ENCODE measurements at regions not wholly inside any gene's neighbourhood (a gene's known extent, or its start where the extent isn't known, plus 50 kb on each side); places are given as distances from the start of the nearest gene placed in this dataset.

DNA sequence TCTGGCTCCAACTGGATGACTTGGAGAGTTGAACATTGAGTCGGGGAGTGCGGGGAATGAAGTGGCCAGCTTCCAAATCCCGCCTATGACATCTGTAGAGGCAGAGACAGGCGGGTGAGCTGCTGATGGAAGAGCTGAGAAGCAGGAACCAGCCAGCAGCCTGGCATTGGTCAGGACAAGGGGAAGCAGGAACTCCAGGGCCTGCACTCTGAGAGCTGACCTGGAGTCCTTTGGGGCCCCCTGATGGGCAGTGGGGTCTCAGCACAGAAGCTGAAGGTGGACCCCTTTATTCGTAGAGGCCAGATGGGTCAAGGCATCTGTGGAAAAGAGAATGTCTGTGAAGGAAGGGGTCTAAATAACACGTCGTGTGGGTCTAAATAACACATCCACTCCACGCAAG lies 57.0 kb downstream of the SEC61G start:
- Histone ChIP-seq H3K4me3 (no peak overlapping the region), H3K27me3 (no peaks in the 10 kb centered on the region), H3K36me3 (no peaks in the 10 kb centered on the region), H3K9me3 (no peaks in the 10 kb centered on the region)
- no peak for DNase-seq

DNA sequence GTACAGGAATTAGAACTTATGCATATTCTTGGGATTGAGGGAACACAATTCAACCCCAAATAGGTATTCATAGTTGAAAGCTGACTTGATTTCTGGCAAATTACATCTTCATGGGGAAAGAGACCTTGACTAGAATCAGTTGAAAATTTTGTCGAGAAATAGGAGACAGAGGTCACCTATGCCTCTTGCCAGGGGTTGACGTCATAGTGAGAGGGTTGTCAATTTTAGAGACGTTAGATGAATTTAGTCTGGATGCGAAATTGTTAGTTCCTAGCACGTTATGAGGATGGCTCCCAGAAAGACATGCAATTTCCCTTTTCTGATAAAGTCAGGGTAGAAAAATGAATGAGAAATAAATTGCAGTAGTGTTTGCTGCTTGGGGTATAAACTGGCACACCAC lies 59.3 kb downstream of the SEC61G start:
- no peak for DNase-seq
- no peaks in the 10 kb centered on the region for H3K27me3 ChIP-seq
- H3K4me3 ChIP-seq, result no peak overlapping the region
- H3K36me3 ChIP-seq, result no peaks in the 10 kb centered on the region
- no peaks in the 10 kb centered on the region for H3K9me3 ChIP-seq

DNA sequence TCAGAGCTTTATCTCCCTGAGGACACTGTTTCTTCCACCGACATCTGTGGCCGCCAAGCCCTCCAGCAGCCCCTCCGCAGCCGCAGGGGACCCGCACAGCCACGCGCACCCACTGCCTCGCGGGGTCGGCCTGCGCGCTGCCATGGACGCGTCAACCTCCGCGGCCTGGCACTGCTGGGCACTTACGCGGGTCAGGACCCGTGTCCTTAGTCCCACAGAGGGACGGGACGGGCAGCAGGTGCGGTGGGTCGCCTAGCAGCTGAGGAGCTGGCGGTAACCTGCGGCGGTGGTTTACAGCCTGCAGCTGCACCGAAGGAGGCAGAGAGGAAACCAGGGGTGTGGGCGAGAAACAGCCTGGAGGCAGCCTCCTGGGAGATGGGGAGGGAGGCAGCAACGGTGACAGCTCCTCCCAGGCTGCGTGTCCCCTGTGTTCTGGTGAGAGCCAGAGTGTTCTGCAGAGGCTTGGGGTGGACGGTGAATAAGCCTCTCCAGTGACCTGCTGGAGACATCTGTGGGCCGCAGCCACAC lies 61.3 kb downstream of the SEC61G start:
- no peak for DNase-seq

DNA sequence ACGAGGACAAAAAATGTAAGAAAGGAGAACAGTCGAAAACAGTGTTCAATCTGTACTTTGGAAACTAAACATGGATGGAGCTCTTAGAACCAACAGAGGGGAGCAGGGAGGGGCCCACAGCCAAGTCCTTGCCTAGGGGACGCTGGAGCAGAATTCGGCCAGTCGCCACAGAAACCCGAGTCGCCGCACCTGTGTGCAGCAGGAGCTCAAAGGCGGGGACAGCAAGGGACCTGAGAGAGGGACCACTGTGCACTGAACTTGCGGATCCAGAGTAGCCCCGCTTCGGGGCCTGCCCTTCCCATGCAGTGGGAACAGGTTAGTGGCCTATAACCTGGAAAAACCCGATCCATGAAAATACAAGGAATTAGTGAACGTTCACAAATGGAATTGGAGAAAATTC lies 68.1 kb downstream of the SEC61G start:
- Histone ChIP-seq H3K9me3 (no peaks in the 10 kb centered on the region), H3K27me3 (no peaks in the 10 kb centered on the region; the same call in 1 of the 2 replicates), H3K36me3 (no peaks in the 10 kb centered on the region), H3K4me3 (no peak overlapping the region)
- DNase-seq, result no peak

More for the DNA sequence above, 61.3 kb downstream of the SEC61G start:
- Histone ChIP-seq H3K9me3 (no peaks in the 10 kb centered on the region), H3K27me3 (no peaks in the 10 kb centered on the region; the same call in 1 of the 2 replicates), H3K36me3 (no peaks in the 10 kb centered on the region), H3K4me3 (no peak overlapping the region)

DNA sequence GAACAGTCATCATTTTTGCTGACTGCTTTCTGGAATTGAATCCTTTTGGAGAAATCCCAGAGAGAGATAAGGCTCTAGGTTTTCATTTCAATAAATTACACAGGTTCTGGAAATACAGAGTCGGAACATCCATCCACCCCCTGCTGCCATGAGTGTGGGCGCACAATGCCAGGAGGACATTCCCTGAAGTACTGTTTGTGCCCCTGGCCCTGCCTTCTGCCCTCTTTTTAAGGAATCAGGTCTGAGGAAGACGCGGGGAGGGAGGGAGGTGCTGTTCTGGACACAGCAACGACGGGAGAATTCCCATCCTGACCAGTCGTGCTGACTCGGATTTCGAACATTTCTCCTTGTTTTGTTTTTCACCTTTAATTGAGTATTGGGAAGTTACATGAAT lies 69.0 kb downstream of the SEC61G start:
- Histone ChIP-seq H3K36me3 (no peaks in the 10 kb centered on the region), H3K27me3 (no peaks in the 10 kb centered on the region; the same call in 1 of the 2 replicates), H3K9me3 (no peaks in the 10 kb centered on the region), H3K4me3 (no peak overlapping the region)
- DNase-seq, result no peak

DNA sequence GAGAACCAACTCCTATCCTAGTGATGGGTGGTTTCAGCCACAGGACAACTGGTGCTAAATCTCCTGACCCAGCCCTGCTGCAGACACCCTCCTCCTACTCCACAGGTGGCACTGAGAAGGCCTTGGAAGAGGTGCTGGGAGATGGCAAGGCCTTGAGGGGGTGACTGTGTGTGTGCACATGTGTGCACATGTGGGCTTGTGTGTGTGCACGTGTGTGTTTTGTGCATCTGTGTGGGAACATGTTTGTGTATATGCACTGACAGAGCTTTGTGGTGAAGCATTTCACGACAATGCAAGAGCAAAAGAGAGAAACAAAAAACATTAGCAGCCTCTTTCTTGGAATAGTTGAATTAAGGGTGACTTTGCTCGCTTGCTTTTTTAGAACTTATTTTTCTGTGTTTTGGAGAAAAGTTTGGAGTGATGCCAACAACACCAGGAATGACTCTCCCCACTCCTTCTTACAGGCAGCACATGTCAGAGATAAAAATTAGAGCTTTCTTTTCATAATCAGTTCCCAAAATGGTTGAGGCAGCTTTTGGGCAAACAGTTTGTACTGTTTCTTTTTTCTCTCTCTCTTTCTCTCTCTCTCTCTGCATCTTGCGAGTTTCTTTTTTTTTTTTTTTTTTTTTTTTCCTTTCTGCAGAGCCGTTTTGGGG lies 69.5 kb downstream of the SEC61G start:
- H3K4me3 ChIP-seq, result no peak overlapping the region
- no peaks in the 10 kb centered on the region for H3K9me3 ChIP-seq
- no peak for DNase-seq
- no peaks in the 10 kb centered on the region; the same call in 1 of the 2 replicates for H3K27me3 ChIP-seq
- no peaks in the 10 kb centered on the region for H3K36me3 ChIP-seq

DNA sequence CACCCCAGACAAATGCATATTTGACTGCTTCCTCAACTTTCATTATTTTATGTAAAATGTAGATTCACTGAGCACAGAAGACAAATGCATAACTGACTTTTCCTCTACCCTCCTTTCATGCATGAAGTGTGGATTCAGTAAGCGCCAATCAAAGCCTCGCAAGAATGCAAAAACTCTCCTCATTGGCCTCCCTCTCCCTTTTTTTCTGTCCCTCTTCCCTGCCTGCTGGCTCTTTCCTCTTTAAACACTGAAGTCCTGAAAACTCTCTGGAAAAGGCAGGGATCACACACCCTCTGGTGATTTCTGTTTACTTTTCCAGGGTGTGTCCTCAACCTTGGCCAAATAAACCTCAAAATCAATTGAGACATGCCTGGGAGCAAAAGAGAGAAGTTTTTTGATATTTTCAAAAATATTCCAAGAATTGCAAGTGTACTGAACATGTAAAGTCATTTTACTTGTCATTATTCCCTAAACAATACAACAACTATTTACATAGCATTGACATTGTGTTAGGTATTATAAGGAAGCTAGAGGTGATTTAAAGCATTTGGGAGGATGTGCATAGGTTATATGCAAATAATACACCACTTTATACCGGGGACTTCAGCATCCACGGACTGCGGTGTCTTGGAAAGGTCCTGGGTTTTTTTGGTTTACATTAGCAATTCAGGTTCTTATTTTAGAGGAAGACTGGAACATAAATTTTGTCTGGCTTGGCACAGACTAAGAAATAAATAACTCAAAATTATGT lies 71.4 kb downstream of the SEC61G start:
- H3K4me3 ChIP-seq, result no peak overlapping the region
- H3K27me3 ChIP-seq, result no peaks in the 10 kb centered on the region; the same call in 1 of the 2 replicates
- no peak for DNase-seq
- no peaks in the 10 kb centered on the region for H3K36me3 ChIP-seq
- no peaks in the 10 kb centered on the region for H3K9me3 ChIP-seq

DNA sequence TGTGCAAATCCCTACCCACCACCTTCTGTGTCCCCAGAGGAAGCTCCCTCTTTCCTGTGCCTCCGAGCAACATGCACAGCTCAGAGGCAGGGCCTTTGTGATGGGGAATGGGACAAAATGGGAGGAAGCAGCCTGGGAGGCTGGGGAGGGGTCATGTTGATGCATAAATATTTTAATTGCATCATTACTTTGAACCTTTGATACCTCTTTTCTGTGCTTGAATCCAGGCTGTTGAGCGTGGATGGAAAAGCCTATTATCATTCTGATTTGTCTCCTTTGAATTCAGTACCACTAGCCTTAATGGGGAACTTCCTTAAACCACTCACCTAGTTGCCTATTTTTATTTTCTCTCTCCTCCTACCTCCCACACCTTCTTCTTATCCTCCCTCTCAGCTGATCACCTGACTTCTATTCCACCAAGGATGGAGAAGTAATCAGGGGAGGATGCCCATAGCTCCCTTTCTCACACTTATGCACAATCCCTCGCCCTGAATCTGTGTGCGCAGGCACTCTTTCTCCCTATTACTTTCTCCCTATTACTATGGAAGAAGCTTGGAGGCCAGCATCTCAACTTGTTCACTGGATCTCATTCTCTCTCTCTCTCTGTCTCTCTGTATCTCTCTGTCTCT lies 78.5 kb downstream of the SEC61G start:
- no peak for DNase-seq
- no peaks in the 10 kb centered on the region for H3K9me3 ChIP-seq
- no peak overlapping the region for H3K4me3 ChIP-seq
- no peaks in the 10 kb centered on the region; the same call in 1 of the 2 replicates for H3K27me3 ChIP-seq
- H3K36me3 ChIP-seq, result no peaks in the 10 kb centered on the region

DNA sequence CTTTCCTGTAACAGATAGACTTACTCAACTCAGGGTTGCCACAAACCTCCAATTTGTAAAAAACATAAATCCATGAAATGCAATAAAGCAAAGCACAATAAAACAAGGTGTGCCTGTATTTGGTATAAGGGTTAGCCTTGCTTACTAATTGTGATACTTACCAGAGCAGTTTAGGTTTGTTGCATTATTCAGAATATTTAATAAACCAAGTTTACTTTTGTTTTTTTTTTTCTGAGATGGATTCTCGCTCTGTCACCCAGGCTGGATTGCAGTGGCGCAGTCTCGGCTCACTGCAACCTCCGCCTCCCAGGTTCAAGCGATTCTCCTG lies 79.6 kb downstream of the SEC61G start:
- no peaks in the 10 kb centered on the region for H3K36me3 ChIP-seq
- H3K9me3 ChIP-seq, result no peaks in the 10 kb centered on the region
- H3K27me3 ChIP-seq, result no peaks in the 10 kb centered on the region; the same call in 1 of the 2 replicates
- no peak for DNase-seq
- H3K4me3 ChIP-seq, result no peak overlapping the region

DNA sequence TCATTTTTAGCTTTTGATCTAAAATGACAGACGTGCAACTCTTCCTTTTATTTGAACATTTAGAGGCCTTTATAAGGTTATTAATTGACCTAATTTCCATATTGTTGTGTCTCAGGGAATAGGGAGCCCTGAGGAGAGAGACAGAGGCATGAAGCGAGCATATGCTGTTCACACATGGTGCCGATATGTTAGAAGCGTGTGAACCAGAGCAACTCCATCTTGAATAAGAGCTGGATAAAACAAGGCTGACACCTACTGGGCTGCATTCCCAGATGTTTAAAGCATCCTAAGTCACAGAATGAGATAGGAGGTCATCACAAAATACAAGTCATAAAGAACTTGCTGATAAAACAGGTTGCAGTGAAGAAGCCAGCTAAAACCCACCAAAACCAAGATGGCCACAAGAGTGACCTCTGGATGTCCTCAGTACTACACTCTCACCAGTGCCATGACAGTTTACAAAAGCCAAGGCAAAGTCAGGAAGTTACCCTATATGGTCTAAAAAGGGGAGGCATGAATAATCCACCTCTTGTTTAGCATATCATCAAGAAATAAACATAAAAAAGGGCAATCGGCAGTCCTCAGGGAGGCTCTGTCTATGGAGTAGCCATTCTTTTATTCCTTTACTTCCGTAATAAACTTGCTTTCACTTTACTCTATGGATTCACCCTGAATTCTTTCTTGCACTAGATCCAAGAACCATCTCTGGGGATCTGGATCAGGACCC lies 80.1 kb downstream of the SEC61G start:
- Histone ChIP-seq H3K9me3 (no peaks in the 10 kb centered on the region), H3K36me3 (no peaks in the 10 kb centered on the region), H3K27me3 (no peaks in the 10 kb centered on the region; the same call in 1 of the 2 replicates), H3K4me3 (no peak overlapping the region)
- no peak for DNase-seq

DNA sequence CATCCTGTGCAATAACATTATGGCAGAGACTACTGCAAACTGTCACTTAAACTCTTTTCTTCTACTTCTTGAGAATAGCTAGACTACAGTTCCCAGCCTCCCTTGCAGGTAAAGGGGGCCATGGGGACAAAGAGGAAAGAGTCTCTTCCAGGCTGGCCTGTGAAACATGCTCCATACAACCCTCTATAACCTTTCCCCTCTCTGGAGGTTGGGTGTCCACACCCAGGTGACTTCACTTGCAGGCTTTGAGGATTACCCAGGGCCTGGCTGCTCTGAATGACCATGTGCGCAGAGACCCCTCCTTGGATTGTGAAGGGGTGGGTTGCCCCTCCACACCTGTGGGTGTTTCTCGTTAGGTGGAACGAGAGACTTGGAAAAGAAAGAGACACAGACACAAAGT lies 84.1 kb downstream of the SEC61G start:
- no peaks in the 10 kb centered on the region; the same call in 1 of the 2 replicates for H3K27me3 ChIP-seq
- no peaks in the 10 kb centered on the region for H3K36me3 ChIP-seq
- no peak overlapping the region for H3K4me3 ChIP-seq
- H3K9me3 ChIP-seq, result no peaks in the 10 kb centered on the region
- no peak for DNase-seq

DNA sequence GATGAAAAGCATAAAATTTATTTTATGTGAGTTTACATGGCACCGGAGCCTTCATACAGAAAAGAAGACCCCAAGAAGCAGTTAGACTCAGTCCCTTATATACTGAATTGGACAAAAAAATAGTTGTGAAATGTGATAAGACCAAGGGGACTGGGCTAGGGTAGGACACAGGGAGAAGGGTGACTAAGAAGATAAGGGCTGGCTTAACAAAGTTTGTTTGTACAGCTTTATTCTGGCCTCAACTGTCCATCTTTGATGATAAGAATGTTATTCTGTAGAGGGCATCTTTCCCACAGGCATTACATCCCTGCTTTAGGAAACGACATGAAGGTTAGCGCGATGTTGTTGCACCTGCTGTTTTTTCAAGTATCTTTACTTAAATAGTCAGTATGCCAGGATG lies 86.5 kb downstream of the SEC61G start:
- H3K4me3 ChIP-seq, result no peak overlapping the region

DNA sequence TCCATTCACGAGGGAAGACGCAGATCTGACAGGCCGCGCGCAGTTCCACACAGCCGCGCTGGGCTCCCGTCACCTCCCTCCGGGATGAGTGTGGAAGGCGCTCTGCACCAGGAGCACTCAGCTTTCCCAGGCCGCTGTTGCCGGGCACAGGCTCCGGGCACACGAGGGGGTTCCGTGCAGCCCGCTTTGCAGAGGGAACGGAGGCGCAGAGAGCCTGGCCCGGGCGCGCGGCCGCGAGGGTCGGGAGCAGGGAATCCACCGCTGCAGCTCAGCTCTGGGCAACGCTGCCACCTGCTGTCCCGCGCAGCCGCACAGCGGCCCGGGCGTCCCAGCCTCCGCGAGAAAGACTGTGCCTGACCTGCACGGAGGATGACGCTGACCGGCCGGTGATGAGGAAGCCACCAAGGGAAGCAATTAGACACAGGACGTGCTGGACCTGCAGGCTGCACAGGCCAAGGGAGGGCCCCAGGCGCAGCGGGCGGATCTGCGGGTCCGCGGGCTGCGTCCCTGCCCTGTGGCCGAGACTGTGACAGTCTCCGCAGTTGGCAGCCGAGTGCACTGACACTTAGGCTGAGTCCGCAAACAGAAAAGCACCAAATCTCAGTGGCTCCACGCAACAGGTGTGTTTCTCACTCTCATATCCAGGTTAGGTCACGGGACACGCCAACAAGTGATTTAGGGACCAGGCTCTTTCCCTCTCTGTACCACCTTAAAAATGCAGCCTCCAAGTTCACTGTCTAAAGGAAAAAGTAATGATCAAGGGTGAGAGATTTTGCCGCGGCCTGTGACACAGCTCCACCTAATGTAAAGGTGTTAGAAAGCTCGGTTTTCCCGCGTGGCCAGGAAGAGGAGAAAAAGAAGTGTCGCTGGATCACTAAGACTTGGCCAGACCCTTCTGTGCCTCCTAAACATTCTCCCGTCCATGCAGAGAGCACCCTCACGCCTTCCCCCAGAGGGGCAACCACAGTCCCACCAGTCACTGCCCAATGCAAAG lies 94.5 kb downstream of the SEC61G start:
- peak; percentile 59 for DNase-seq
- Histone ChIP-seq H3K9me3 (no peaks in the 10 kb centered on the region), H3K4me3 (0 out of 2 replicates have a peak overlapping the region, but pooled peaks have one; percentile 9), H3K36me3 (no peaks in the 10 kb centered on the region), H3K27me3 (peaks cover 16% of the 10 kb centered on the region)

More for the DNA sequence above, 86.5 kb downstream of the SEC61G start:
- no peaks in the 10 kb centered on the region; the same call in 1 of the 2 replicates for H3K27me3 ChIP-seq
- H3K9me3 ChIP-seq, result no peaks in the 10 kb centered on the region
- no peak for DNase-seq
- no peaks in the 10 kb centered on the region for H3K36me3 ChIP-seq

DNA sequence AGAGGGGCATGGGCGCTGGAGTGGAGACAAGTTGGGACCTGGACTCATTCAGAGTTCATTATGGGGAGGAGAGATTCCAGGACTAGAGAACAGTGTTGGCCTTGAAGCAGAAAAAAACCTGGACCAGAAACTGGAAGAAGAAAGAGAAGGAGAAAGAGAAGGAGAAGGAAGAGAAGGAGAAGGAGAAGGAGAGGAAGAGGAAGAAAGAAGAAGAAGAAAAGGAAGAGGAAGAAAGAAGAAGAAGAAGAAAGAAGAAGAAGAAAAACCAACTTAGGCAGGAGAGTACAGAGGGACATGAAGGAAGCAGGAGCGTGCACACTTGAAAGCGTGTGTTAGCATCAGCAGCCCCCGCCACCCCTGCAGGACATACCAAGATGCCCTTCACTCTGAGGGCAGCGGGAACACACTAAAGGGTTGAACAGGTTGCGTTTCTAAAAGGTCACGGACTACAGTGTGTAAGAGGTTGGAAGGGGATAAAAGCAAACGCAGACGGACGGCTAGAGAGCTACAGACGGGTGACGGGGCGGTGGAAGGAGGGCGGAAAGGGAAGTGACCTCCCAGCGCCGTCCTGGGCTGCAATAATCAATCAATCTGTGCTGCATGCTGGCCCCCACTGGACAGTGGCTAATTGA lies 95.3 kb downstream of the SEC61G start:
- no peak overlapping the region for H3K4me3 ChIP-seq
- no peaks in the 10 kb centered on the region for H3K9me3 ChIP-seq
- H3K27me3 ChIP-seq, result peaks cover 16% of the 10 kb centered on the region
- H3K36me3 ChIP-seq, result no peaks in the 10 kb centered on the region
- no peak for DNase-seq

DNA sequence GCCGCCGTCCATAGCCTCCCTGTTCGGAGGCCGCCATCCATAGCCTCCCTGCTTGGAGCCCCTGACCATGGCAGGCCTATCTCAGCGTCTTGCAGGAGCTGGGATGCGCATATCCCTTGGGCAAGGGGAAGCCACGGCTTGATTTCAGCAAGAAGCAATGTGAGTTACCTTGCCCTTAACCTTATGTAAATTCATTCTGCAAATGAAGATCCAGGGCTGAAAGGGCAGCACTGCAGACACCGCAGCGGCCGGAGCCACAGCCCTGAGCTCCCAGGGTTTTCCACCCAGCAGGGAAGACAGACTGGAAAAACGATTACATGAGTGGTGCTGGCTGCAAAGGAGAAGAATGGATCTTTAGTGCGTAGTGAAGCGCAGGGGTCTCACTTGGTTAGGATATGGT lies 95.8 kb downstream of the SEC61G start:
- Histone ChIP-seq H3K27me3 (peaks cover 16% of the 10 kb centered on the region), H3K9me3 (no peaks in the 10 kb centered on the region), H3K4me3 (no peak overlapping the region), H3K36me3 (no peaks in the 10 kb centered on the region)
- no peak for DNase-seq

Data from MG63 (cell line).